Mammary epithelial cell (primary cell): ENCODE measurements at regions not wholly inside any gene's neighbourhood (a gene's known extent, or its start where the extent isn't known, plus 50 kb on each side); places are given as distances from the start of the nearest gene placed in this dataset.

Experiments
- CTCF ChIP-seq, 2 donors: IDR thresholded peaks in 1 of 2; conservative IDR thresholded peaks in 1 of 2; 2 replicates each; pipeline ENCODE4 v1.5.1; 2011 to 2012; ENCODE audit warnings: inconsistent platforms in 2 of 2, low read length in 2 of 2, mild to moderate bottlenecking in 2 of 2, control low read depth in 1 of 2, low read depth in 1 of 2; ENCODE audit not compliant: insufficient read depth in 1 of 2; ENCODE audit errors: extremely low read depth in 1 of 2
- EZH2 ChIP-seq: IDR thresholded peaks from 2 replicates; pipeline ENCODE4 v1.6.1; 2012; ENCODE audit warnings: low read length, inconsistent platforms, borderline replicate concordance

GRCh38 chr1:5525597-5526384 lies 466.4 kb downstream of the NPHP4 start:
- TF ChIP-seq CTCF (conservative IDR thresholded peaks at IDR 0.05 in 1 of 2, IDR thresholded peaks at IDR 0.05 in 1 of 2; ENCODE audit: extremely low read depth in 1 of 2, insufficient read depth in 1 of 2, low read depth in 1 of 2, low read length in 2 of 2) = no peak
- no peak for TF ChIP-seq EZH2
